HG02840 (cell line): ENCODE measurements at regions not wholly inside any gene's neighbourhood (a gene's known extent, or its start where the extent isn't known, plus 50 kb on each side); places are given as distances from the start of the nearest gene placed in this dataset.

Source experiments
- ATAC-seq: cut with Tn5 transposase; IDR thresholded peaks from one replicate; pipeline ENCODE4 v1.9.1; 2021; ENCODE audit warnings: mild to moderate bottlenecking, moderate library complexity, moderate number of reproducible peaks; ENCODE audit not compliant: unreplicated experiment, low FRiP score

DNA sequence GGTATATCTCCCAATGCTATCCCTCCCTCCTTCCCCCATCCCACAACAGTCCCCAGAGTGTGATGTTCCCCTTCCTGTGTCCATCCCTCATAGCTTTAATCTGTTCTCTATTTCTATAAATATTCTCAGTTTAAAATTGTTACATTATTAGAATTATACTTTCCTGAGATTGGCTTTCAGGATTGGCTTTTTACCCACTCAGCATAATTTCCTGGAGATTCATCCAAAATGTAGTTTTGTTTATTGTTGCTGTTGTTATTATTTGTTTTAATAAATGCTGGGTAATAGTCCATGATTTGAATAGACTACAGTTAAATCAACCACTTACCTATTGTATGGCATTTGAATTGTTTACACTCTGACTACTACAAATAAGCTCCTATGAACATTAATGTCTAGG, 936.4 kb downstream of the FAT4 start:
- ATAC-seq: no peak

DNA sequence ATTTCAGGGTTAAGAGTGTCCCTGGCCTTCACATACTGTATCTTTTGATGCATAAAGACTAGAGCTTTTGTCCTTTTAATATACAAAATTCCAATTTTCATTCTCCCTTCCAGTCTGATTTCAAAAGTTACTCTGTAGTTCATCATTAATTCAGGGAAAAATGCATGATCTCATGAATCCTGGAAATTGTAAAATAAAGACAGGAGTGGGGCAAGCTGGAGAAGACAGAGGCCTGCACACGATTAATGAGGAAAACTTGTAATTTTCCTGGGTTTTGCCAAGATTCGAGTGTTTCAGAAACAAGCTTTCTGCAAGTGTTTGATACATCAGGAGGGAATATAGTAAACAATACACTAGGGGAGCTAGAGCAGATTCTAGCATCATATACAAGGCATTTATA, 947.9 kb downstream of the FAT4 start:
- ATAC-seq: no peak

DNA sequence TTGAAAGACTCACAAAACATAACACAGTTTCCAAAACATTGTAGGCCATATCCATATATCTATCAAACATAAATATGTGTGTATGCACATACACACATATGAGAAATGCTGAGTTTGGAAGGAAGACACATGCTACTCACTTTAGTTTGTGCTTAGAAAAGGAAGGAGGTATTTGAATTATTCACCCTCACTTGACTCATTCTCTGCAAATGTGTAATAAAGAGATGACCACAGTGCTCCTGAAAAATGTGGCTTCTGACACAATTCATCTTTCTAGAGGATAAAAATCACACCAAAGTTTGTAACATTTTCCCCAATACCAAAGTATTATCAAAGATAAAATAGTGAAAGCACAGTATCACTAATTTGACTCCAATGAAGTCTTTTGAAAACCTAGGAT, 950.1 kb downstream of the FAT4 start:
- no peak for ATAC-seq

DNA sequence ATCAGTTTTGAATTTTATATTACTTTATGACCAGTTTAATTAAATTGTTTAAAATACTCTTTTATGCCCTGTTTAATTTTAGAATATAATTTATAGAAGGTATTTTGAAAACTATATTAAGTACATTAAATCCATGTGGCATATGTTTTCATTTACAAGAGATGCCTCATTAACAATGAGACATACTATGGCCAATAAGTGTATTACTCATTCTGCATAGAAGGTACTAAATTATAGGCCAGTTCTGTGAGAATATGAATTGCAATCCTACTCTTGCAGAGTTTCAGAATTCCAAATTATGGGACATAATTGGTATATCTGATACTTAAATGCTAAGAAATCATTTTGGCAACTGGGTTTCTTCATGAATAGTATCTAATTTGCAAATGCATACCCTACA, 951.1 kb downstream of the FAT4 start:
- ATAC-seq: no peak

DNA sequence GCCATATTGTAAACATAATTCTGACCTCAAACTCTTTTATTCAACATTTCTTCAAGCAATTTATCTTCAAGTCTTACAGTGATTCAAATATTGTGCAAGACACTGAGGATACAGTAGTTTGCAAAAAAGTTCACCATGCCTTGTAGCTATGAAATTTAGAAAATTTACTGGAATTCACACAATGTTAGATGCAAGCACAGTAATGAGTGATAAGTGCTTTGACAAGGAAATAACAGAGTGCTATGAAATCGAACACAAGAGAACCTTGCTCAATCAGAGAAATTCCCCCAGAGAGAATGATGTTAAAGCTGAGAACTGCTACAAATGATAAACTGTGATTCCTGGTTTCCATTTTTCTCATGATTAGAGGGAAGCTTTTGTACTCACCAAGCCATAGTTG, 952.9 kb downstream of the FAT4 start:
- ATAC-seq: no peak

DNA sequence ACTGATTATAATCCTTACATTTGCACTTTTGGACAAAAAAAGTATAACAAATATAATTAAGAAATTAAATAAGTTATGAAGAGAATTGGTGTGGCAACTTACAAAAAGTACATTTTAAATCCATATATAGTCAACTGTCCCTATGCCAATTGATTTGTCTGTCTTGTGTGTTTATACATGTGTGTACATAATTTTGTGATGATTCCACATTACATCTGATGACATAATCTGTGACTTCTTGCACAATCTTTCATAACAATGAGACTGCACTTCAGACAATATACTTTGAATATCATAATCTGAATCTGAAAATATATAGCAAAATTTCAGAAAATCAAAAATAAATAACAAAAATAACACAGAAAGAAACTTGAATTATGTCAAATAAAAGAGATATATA, 953.4 kb downstream of the FAT4 start:
- no peak for ATAC-seq

DNA sequence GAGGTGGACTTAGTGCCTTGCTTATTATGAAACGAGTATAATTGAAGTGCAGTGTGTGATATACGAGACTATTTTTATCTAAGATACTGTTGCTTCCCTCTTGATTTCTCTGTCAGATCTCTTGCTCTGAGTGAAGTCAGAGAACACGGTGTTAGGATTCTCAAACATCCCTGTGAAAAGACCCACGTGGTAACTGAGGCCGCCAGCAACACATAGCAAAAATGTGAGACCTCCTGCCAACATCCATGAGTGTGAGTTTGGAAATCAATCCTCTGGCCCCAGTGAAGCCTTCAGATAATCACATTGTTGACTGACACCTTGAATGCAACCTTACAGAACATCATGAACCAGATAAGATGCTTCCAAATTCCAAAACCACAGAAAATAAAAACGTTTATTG, 954.4 kb downstream of the FAT4 start:
- no peak for ATAC-seq

DNA sequence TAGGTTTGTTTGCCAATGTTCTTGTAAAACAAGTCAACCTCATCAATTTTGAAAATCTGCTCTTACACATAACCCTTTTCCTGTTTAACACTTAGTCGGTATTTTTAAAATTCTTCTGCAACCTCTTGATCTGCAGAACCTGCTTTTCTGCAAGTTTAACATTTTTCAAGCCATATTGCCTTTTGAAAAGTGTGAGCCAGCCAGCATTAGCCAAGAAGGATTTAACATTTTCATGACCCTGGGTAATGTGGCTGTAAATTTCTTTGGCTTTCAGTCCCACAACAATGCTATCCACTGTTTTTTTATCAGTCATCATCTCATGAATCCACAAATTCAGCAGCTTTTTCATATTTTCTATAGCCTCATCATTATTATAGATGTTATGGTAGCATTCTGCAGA, 956.5 kb downstream of the FAT4 start:
- ATAC-seq: no peak

DNA sequence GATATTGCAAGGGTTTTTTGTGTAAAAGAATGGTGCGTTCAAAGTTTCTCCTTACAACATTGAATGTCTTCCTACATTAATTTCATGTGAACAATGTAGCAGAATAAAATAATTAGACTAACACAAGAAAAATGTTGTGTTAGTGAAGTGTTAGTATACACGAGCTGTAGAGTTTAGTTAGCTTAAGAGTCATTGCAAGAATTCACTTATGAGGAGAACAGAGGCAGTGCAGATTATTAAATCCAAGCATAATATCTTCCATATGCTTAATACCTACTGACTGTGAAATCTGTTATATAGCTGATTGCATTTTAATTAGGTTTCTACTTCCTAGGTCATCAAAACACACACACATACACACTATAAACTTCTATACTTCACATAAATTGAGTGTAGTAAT, 959.0 kb downstream of the FAT4 start:
- ATAC-seq: no peak

DNA sequence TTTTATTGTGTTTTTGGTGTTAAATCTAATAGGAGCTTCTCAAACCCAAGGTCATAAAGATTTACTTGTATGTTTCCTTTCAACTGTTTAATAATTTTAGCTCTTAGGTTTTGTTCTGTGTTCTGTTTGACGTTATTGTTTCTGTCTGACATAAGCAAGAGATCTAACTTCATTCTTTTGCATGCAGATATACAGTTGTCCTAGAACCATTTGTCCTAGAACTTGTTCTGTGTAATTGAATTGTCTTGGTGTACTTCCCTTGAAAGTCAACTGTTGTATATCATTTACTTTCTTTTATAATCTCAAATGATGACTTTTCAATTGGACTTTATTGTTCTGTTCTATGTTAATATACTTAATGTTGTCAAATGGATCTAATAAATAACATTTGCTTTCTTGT, 977.1 kb downstream of the FAT4 start:
- no peak for ATAC-seq

DNA sequence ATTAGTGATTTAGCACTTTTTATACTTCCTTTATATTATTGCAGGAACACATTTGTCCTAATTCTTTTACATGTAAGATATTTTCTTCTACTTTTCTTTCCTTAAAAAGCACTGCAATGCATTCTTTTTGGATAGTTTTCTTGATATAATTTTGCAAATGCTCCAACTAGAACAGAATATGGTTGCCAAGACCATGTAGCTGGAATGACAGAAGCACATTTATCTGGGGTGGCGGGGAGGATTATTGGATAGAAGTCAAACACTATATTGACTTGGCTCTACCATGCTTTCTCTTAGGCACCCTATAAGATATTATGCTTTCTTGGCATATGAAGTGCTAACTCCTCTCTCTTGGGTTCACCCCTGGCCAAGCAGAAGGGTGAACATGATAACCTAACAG, 983.5 kb downstream of the FAT4 start:
- ATAC-seq: no peak

DNA sequence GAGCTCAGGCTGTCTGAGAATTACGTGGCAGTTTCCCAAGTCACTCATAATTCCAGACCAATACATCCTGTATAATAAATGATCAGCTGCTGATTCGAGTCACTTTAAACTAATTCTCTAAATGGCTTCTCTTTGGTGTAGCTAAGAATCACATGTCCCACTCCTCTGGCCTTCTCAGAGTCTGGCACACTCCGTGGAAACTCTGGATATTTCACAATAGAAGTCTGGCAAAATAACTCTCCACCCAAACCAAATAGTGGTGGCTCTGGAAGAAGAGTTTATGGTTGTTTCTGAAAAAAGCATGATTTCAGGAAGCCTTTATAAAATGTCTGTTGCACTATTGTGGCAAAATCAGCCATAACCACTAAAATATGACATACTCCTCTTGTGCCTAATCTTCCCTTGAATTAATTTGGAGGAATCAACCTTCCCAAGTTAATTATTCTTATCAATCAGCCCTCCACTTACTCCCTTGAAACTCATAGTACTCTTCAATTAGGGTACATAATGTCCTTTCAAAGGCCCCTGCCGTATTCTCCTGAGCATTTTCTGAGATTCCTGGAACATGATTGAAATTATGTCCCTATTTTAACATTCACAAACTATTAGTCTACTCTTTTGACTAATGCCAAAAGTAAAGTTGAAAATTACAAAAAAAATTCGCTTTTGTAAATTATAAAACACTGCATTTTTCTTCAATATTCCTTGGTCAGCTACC, 991.6 kb downstream of the FAT4 start:
- no peak for ATAC-seq

DNA sequence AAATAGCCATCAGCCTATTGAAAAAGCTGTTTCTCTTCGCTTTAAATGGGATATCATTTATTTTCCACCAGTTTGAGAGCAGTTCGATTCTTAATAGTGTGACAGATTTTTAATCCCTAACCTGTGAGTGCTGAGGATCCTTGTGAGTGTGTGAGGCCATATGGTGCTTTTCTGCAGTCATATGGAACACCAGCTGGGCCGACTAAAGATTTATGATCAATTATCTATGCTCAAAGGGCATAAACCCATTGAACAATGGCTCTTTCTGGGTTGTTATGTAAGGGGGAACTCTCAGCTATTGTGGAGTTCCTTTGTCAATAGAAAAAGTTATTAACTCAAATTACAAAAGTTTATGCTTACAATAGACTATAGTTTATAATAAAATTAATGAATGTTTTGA, 1003.6 kb downstream of the FAT4 start:
- ATAC-seq: no peak

DNA sequence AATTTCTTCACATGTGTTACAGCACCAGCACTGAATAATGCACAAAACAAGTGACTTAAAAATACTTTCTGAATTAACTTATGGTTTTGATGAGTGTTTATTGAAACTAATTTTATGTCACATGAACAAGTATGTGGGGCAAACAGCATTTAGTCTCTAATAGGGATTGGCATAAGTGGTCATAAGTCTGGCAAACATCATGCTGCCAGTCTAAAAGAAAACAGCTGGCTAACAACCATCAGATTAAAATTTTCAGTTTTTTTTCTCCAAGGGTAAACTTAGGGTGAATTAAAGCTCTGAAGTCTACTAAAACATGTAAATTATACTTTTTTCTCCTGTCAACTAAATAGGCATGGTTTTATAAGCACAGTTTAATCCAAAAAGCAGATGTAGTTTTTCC, 1014.2 kb downstream of the FAT4 start:
- no peak for ATAC-seq

DNA sequence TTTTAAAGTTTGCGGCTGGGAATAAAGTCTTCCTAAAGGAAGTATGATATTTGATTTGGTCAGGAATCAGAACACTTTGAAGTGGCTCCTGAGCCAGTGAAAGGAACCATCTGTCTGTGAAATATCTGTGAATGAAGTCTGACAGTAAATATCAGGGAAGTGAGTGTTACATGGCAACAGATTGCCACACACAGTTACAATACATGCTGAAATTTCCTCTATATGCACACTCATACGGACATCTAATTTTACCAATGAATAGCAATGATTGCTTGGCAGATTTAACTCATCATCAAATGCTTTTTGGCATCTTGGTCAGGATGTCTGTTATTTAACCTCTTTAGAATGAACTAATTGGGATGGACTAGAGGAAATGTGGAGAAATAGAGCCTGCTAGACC, 1023.8 kb downstream of the FAT4 start:
- no peak for ATAC-seq

DNA sequence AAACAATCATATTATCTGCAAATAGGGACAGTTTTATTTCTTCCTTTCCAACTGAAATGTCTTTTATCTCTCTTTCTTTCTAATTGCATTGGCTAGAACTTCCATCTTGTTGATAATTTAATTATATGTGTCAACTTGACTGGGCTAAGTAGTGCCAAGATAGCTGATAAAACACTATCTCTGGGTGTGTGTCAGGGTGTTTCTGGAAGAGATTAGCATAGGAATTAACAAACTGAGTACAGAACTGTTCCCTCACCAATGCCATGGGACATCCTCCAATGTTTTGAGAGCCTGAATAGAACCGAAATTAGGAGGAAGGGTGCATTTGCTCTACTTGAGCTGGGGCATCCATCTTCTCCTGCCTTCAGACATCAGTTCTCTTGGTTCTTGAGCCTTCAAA, 1027.2 kb downstream of the FAT4 start:
- no peak for ATAC-seq

DNA sequence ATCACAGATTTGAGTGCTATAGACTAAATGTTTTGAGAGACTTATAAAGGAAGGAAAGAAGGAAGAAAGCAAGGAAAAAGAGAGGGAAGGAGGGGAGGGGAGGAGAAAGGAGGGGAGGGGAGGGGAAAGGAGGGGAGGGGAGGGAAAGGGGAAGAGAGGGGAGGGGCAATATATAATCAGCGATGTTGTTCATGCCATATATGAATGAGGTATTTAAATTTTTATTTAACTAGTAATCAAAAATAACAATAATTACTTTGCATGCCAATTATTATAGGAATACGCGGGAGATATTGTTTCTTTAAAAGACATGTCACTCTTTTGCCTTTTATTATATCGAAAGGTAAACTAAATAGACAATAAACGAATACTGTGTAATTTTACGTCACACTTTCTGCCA, 1029.7 kb downstream of the FAT4 start:
- ATAC-seq: no peak

DNA sequence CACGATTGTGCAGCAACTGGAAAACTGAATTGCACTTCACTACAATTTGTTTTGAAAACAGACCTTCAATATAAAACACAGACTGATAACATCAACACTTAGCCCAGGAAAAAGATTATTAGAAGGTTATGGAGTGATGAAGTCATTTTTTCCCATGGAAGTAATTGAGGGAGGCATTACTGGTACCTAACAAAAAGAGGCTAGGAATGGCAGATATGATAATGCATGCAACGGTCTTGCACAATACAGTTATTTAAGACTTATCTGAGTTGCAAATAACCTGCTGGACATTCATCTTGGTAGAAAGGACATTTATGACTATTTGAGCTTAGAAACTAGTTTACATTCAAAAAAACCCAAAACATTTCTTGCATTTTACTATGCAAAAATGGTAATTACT, 1031.9 kb downstream of the FAT4 start:
- no peak for ATAC-seq

DNA sequence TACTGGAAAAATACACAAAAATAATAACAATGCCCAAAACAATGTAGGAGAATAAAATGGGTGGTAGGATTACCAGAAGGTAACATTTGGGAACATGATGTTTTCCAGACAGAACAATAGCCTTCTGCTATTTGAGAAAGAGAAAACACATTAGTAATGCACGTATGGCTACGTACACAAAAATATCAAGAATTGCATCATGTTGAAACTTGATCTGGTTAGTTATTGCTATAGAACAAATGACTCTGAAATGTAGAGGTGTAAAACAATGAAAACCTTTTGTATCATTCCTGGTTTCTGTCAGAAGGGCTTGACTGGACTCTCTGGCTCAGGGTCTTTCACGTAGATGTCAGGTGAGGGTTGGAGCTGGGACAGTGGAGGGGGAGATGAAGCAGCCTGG, 1040.0 kb downstream of the FAT4 start:
- ATAC-seq: no peak

DNA sequence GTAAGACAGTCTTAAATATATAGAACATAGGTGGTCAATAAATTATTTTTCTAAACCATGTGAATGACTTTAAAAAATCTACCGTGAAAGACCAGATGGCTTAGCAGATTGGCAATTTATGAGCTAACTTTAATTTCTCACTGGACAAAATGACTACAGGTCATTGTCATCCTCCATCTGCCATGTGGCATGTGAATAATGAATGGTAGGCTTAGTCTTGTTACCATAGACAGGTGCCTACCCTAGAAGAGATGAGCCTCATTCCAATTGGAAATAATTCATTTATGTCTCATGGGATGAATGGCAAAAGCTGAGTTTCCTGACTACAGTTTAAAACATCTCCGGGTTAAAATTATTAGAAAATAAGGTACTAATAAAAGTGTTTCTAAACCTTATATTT, 1043.3 kb downstream of the FAT4 start:
- ATAC-seq: no peak

DNA sequence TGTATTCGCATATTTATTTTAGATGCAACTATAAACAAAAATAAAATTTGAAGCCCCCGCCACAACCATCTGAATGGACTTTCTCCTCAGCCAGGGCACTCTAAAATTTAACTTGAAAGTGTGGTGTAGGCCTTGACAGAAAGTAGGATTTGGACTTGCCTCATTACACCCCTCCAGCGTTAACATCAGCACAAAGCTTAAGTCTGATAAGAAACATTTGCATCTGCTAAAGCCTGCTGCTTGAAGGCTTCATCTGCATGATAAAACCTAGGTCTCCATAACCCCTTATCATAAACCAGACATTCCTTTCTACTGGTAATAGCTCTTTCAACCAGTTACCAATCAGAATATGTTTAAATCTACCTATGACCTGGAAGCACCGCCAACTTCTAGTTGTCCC, 1046.5 kb downstream of the FAT4 start:
- ATAC-seq: no peak

DNA sequence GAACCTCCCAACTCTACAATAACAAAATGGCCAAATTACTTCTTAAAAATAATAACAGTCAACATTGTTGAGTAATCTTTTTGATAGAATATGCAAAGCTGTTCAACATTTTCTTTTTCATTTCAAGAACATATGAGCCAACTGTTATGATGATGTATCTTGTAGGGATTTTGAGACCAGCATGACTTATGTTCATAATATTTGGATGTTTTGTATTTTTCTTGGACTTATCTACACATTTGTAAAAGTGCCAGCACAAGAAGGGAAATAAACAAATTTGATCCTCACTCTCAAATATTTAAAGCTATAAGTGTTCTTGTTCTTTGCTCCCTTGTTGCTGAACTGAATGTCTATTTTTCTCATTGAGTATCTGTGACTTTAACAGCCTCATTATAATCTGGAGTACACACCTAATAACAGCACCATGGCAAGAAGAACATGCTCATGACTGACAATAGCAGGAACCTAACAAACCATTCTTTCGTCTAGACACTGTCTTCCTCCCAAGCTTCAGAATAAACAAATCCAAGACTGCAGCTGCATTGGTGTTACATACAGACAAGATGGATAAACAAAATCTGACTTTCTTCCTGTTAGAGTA, 1049.7 kb downstream of the FAT4 start:
- no peak for ATAC-seq

DNA sequence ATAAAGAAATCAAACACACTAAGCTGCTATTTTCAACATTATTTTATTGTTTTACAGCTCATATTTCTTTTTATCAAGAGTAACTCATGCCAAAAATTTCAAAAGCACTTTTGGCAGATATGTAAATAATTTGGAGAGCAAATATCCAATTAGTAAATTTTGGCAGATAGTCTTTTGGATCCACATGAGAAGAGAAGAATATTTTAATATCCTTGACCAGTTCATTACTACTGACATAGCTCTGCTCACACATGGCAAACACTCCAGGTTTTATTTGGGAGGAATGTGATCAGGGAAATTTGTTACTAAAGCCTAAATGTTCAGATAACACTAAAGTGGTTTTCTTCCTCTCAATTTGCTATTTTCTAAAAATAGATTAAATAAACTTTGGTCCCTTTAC, 1054.3 kb downstream of the FAT4 start:
- ATAC-seq: no peak
